HepG2 (cell line): ENCODE measurements at regions not wholly inside any gene's neighbourhood (a gene's known extent, or its start where the extent isn't known, plus 50 kb on each side); places are given as distances from the start of the nearest gene placed in this dataset.

Experiments used
- CTCF ChIP-seq: sonication (generic); formaldehyde crosslinking; IDR thresholded peaks from 2 replicates; pipeline ENCODE4 v1.5.0; 2020; ENCODE audit warnings: mild to moderate bottlenecking, missing genetic modification reagents, moderate library complexity
- SMC3 ChIP-seq: IDR thresholded peaks from 2 replicates; pipeline ENCODE4 v1.6.1; 2011; ENCODE audit warnings: low read length, improper control_type of control experiment
- ZBTB25 ChIP-seq: IDR thresholded peaks from 2 replicates; pipeline ENCODE4 v1.6.1; 2018; ENCODE audit warnings: missing genetic modification reagents
- ZBTB46 ChIP-seq: sonication (generic); formaldehyde crosslinking; IDR thresholded peaks from 2 replicates; pipeline ENCODE4 v1.4.0; 2020; ENCODE audit warnings: mild to moderate bottlenecking, missing genetic modification reagents, borderline replicate concordance
- ZNF546 ChIP-seq: sonication (generic); formaldehyde crosslinking; conservative IDR thresholded peaks from 2 replicates; pipeline ENCODE4 v1.8.1; 2023; ENCODE audit warnings: mild to moderate bottlenecking, missing genetic modification reagents
- ZNF678 ChIP-seq: sonication (generic); formaldehyde crosslinking; IDR thresholded peaks from 2 replicates; pipeline ENCODE4 v1.4.0; 2020; ENCODE audit warnings: mild to moderate bottlenecking, missing genetic modification reagents
- TF ChIP-seq, protein P1 (sequence below): sonication (generic); formaldehyde crosslinking; IDR thresholded peaks from 2 replicates; pipeline ENCODE4 v1.4.0; 2020; ENCODE audit warnings: missing genetic modification reagents
- TF ChIP-seq, protein P2 (sequence below): sonication (generic); formaldehyde crosslinking; IDR thresholded peaks from 2 replicates; pipeline ENCODE4 v1.5.0; 2020; ENCODE audit warnings: mild to moderate bottlenecking, missing genetic modification reagents

GRCh38 chr6:155959898-155960495 is 504.4 kb upstream of the NOX3 start:
- TF ChIP-seq SMC3 (no peak), CTCF (CRISPR knock-in tag) (no peak), ZNF678 (CRISPR knock-in tag) (no peak), ZBTB46 (CRISPR knock-in tag) (no peak), ZNF546 (CRISPR knock-in tag) (no peak), ZBTB25 (no peak)
- TF ChIP-seq, protein P1, sequence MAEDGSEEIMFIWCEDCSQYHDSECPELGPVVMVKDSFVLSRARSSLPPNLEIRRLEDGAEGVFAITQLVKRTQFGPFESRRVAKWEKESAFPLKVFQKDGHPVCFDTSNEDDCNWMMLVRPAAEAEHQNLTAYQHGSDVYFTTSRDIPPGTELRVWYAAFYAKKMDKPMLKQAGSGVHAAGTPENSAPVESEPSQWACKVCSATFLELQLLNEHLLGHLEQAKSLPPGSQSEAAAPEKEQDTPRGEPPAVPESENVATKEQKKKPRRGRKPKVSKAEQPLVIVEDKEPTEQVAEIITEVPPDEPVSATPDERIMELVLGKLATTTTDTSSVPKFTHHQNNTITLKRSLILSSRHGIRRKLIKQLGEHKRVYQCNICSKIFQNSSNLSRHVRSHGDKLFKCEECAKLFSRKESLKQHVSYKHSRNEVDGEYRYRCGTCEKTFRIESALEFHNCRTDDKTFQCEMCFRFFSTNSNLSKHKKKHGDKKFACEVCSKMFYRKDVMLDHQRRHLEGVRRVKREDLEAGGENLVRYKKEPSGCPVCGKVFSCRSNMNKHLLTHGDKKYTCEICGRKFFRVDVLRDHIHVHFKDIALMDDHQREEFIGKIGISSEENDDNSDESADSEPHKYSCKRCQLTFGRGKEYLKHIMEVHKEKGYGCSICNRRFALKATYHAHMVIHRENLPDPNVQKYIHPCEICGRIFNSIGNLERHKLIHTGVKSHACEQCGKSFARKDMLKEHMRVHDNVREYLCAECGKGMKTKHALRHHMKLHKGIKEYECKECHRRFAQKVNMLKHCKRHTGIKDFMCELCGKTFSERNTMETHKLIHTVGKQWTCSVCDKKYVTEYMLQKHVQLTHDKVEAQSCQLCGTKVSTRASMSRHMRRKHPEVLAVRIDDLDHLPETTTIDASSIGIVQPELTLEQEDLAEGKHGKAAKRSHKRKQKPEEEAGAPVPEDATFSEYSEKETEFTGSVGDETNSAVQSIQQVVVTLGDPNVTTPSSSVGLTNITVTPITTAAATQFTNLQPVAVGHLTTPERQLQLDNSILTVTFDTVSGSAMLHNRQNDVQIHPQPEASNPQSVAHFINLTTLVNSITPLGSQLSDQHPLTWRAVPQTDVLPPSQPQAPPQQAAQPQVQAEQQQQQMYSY (CRISPR knock-in tag) = no peak
- TF ChIP-seq, protein P2, sequence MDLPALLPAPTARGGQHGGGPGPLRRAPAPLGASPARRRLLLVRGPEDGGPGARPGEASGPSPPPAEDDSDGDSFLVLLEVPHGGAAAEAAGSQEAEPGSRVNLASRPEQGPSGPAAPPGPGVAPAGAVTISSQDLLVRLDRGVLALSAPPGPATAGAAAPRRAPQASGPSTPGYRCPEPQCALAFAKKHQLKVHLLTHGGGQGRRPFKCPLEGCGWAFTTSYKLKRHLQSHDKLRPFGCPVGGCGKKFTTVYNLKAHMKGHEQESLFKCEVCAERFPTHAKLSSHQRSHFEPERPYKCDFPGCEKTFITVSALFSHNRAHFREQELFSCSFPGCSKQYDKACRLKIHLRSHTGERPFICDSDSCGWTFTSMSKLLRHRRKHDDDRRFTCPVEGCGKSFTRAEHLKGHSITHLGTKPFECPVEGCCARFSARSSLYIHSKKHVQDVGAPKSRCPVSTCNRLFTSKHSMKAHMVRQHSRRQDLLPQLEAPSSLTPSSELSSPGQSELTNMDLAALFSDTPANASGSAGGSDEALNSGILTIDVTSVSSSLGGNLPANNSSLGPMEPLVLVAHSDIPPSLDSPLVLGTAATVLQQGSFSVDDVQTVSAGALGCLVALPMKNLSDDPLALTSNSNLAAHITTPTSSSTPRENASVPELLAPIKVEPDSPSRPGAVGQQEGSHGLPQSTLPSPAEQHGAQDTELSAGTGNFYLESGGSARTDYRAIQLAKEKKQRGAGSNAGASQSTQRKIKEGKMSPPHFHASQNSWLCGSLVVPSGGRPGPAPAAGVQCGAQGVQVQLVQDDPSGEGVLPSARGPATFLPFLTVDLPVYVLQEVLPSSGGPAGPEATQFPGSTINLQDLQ (CRISPR knock-in tag) = no peak
